ENCODE measurements at regions not wholly inside any gene's neighbourhood (a gene's known extent, or its start where the extent isn't known, plus 50 kb on each side); places are given as distances from the start of the nearest gene placed in this dataset.

- Histone ChIP-seq H3K79me1 (ENCODE audit: insufficient read depth, low read depth, low read length, poor library complexity, severe bottlenecking) (no peaks in the 10 kb centered on the region), H2BK12ac (ENCODE audit: insufficient read length, low read depth, low read length) (no peak overlapping the region), H4K5ac (ENCODE audit: insufficient read length, low read depth, low read length) (no peak overlapping the region), H3K14ac (ENCODE audit: insufficient read depth, low read length) (no peak overlapping the region), H3K4me1 (ENCODE audit: insufficient read depth, low read length) (no peaks in the 10 kb centered on the region), H3K9ac (ENCODE audit: extremely low read depth, insufficient read length, low read length) (no peak overlapping the region), H3K4ac (ENCODE audit: low read depth, low read length) (no peak overlapping the region), H3K56ac (ENCODE audit: insufficient read length, low read depth, low read length) (no peak overlapping the region), H4K8ac (replicated peaks; ENCODE audit: insufficient read length, low read depth, low read length) (no peak overlapping the region), H3T11ph (ENCODE audit: low read length) (no peak overlapping the region), H3K9me3 (ENCODE audit: control insufficient read depth, low read depth, low read length) (no peaks in the 10 kb centered on the region), H3K23me2 (ENCODE audit: insufficient read length, low read depth, low read length, poor library complexity, severe bottlenecking) (no peaks in the 10 kb centered on the region), H3K27me3 (ENCODE audit: insufficient read depth, low read length) (no peaks in the 10 kb centered on the region), H2BK15ac (ENCODE audit: low read depth, low read length) (no peak overlapping the region), H3K23ac (ENCODE audit: insufficient read length, low read depth, low read length) (no peak overlapping the region), H3K79me2 (ENCODE audit: insufficient read depth, low read length) (no peaks in the 10 kb centered on the region), H4K91ac (ENCODE audit: insufficient read length, low read depth, low read length) (no peak overlapping the region), H2BK5ac (ENCODE audit: insufficient read length, low read length) (no peak overlapping the region), H2BK120ac (ENCODE audit: low read depth, low read length, poor library complexity, severe bottlenecking) (no peak overlapping the region), H3K4me2 (ENCODE audit: insufficient read depth, insufficient read length, low read length) (no peak overlapping the region), H2AFZ (ENCODE audit: low read length) (no peak overlapping the region), H2AK5ac (ENCODE audit: insufficient read length, low read length) (no peak overlapping the region), H4K20me1 (ENCODE audit: control insufficient read depth, insufficient read depth, insufficient read length) (no peaks in the 10 kb centered on the region), H3K18ac (ENCODE audit: insufficient read length, low read depth, low read length) (no peak overlapping the region), H2BK20ac (ENCODE audit: low read depth, low read length, poor library complexity, severe bottlenecking) (no peak overlapping the region), H3K27ac (ENCODE audit: insufficient read length, low read depth, low read length) (no peak overlapping the region)
- no peak for TF ChIP-seq CTCF (conservative IDR thresholded peaks at IDR 0.05)
- Mint-ChIP-seq H3K27me3 (ENCODE audit: low read depth) (no peaks in the 10 kb centered on the region; the same call in 1 of the 2 replicates), H3K36me3 (ENCODE audit: insufficient read depth in 1 of 3, low read depth in 3 of 3) (no peaks in the 10 kb centered on the region), H3K27ac (no peak overlapping the region), H3K4me1 (no peaks in the 10 kb centered on the region), H3K4me3 (no peak overlapping the region), H3K9me3 (no peaks in the 10 kb centered on the region)
- DNase-seq, result no peak
- no CpG with 5 or more reads among the region's 4 CpGs for WGBS (ENCODE audit: extremely low coverage, insufficient read length, low lambda C conversion rate)
Observed at GRCh38 chr11:110968348-110969062, 256.3 kb upstream of the ARHGAP20 start.
